ENCODE measurements at regions not wholly inside any gene's neighbourhood (a gene's known extent, or its start where the extent isn't known, plus 50 kb on each side); places are given as distances from the start of the nearest gene placed in this dataset.

GRCh38 chr13:33403807-33404362 is 118.3 kb upstream of the STARD13 start:
- Histone ChIP-seq H3K27ac (ENCODE audit: low read length) (no peak overlapping the region), H3K4me3 (ENCODE audit: low read length) (no peak overlapping the region), H3K9ac (ENCODE audit: low read length) (no peak overlapping the region), H4K20me1 (ENCODE audit: insufficient read depth, low read length) (no peaks in the 10 kb centered on the region), H3K27me3 (ENCODE audit: low read depth, low read length) (no peaks in the 10 kb centered on the region), H2AFZ (ENCODE audit: low read depth, low read length) (no peak overlapping the region), H3K4me2 (ENCODE audit: low read length) (no peak overlapping the region), H3K36me3 (replicated peaks; ENCODE audit: low read depth, low read length) (no peaks in the 10 kb centered on the region), H3K4me1 (ENCODE audit: low read length) (no peaks in the 10 kb centered on the region), H3K79me2 (ENCODE audit: low read length) (no peaks in the 10 kb centered on the region), H3K9me3 (ENCODE audit: insufficient read depth, low read length) (no peaks in the 10 kb centered on the region)
- TF ChIP-seq EZH2phosphoT487 (IDR thresholded peaks at IDR 0.05; ENCODE audit: low read depth) (no peak), CTCF (IDR thresholded peaks at IDR 0.05; ENCODE audit: low read depth, low read length) (no peak)

- no peak overlapping the region for H2AFZ ChIP-seq (ENCODE audit: low read depth, low read length)
- TF ChIP-seq EZH2phosphoT487 (IDR thresholded peaks at IDR 0.05; ENCODE audit: low read depth) (no peak), CTCF (IDR thresholded peaks at IDR 0.05; ENCODE audit: low read depth, low read length) (no peak)
- no peak overlapping the region for H3K4me3 ChIP-seq (ENCODE audit: low read length)
- no peaks in the 10 kb centered on the region for H3K79me2 ChIP-seq (ENCODE audit: low read length)
- H3K27ac ChIP-seq (ENCODE audit: low read length) = no peak overlapping the region
- no peaks in the 10 kb centered on the region for H3K4me1 ChIP-seq (ENCODE audit: low read length)
- H3K36me3 ChIP-seq (replicated peaks; ENCODE audit: low read depth, low read length) = no peaks in the 10 kb centered on the region
- no peak overlapping the region for H3K4me2 ChIP-seq (ENCODE audit: low read length)
- H3K27me3 ChIP-seq (ENCODE audit: low read depth, low read length) = no peaks in the 10 kb centered on the region
- no peak overlapping the region for H3K9ac ChIP-seq (ENCODE audit: low read length)
- H3K9me3 ChIP-seq (ENCODE audit: insufficient read depth, low read length) = no peaks in the 10 kb centered on the region
- no peaks in the 10 kb centered on the region for H4K20me1 ChIP-seq (ENCODE audit: insufficient read depth, low read length)
Observed at GRCh38 chr13:33405371-33405770, 119.8 kb upstream of the STARD13 start.

GRCh38 chr13:33409673-33410510 is 124.3 kb upstream of the STARD13 start:
- no peak overlapping the region for H3K27ac ChIP-seq (ENCODE audit: low read length)
- no peaks in the 10 kb centered on the region for H4K20me1 ChIP-seq (ENCODE audit: insufficient read depth, low read length)
- no peaks in the 10 kb centered on the region for H3K79me2 ChIP-seq (ENCODE audit: low read length)
- H3K36me3 ChIP-seq (replicated peaks; ENCODE audit: low read depth, low read length) = no peaks in the 10 kb centered on the region
- no peaks in the 10 kb centered on the region for H3K4me1 ChIP-seq (ENCODE audit: low read length)
- H3K9me3 ChIP-seq (ENCODE audit: insufficient read depth, low read length) = no peaks in the 10 kb centered on the region
- H3K9ac ChIP-seq (ENCODE audit: low read length) = no peak overlapping the region
- no peak overlapping the region for H2AFZ ChIP-seq (ENCODE audit: low read depth, low read length)
- no peak overlapping the region for H3K4me3 ChIP-seq (ENCODE audit: low read length)
- no peak overlapping the region for H3K4me2 ChIP-seq (ENCODE audit: low read length)
- no peaks in the 10 kb centered on the region for H3K27me3 ChIP-seq (ENCODE audit: low read depth, low read length)
- TF ChIP-seq EZH2phosphoT487 (IDR thresholded peaks at IDR 0.05; ENCODE audit: low read depth) (no peak), CTCF (IDR thresholded peaks at IDR 0.05; ENCODE audit: low read depth, low read length) (no peak)

- Histone ChIP-seq H3K27ac (ENCODE audit: low read length) (no peak overlapping the region), H3K4me3 (ENCODE audit: low read length) (no peak overlapping the region), H3K9me3 (ENCODE audit: insufficient read depth, low read length) (no peaks in the 10 kb centered on the region), H3K9ac (ENCODE audit: low read length) (no peak overlapping the region), H3K4me1 (ENCODE audit: low read length) (no peaks in the 10 kb centered on the region), H3K4me2 (ENCODE audit: low read length) (no peak overlapping the region), H4K20me1 (ENCODE audit: insufficient read depth, low read length) (no peaks in the 10 kb centered on the region), H3K36me3 (replicated peaks; ENCODE audit: low read depth, low read length) (no peaks in the 10 kb centered on the region), H2AFZ (ENCODE audit: low read depth, low read length) (no peak overlapping the region), H3K27me3 (ENCODE audit: low read depth, low read length) (no peaks in the 10 kb centered on the region), H3K79me2 (ENCODE audit: low read length) (no peaks in the 10 kb centered on the region)
- no peak for TF ChIP-seq CTCF (IDR thresholded peaks at IDR 0.05; ENCODE audit: low read depth, low read length)
Observed at GRCh38 chr13:33410619-33411018, 125.1 kb upstream of the STARD13 start.
